ENCODE measurements at regions not wholly inside any gene's neighbourhood (a gene's known extent, or its start where the extent isn't known, plus 50 kb on each side); places are given as distances from the start of the nearest gene placed in this dataset.
A peak's percentile ranks its signal among the peaks of the same experiment; 100 is the strongest.
"Not testable (repeated sequence)": the region's sequence is repeated elsewhere in the genome, so short reads cannot be mapped to it uniquely, and the experiment has no call there.

DNA sequence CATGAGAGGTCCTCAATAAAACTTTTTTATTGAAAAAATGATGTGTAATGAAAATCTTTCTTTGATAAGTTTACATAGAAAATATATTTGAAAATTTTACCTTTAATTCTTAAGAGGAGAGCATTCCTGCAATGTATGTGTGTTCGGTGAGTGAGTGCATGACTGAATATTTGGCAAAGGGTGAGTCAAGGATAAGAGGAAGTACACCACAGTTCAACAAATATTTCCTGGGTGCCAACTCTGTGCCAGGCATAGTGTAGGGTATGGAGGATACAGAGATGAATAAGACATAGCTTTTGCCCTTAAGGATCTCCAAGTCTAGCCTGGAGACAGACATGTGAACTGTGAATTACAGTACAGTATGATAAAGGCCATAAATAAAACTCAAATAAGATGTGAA is 84.7 kb upstream of the GPR101 start:
- H3K27ac Mint-ChIP-seq (ENCODE audit: unreplicated experiment) = no peak overlapping the region
- H3K4me3 Mint-ChIP-seq (ENCODE audit: unreplicated experiment) = no peak overlapping the region
- Histone ChIP-seq H3K4me2 (ENCODE audit: low read length) (no peak overlapping the region), H3K4me3 (ENCODE audit: insufficient read depth, low read depth, low read length) (no peak overlapping the region), H3K9me3 (ENCODE audit: insufficient read depth, low read depth, low read length) (no peaks in the 10 kb centered on the region), H3K27ac (ENCODE audit: low read depth, low read length) (no peak overlapping the region), H3K36me3 (ENCODE audit: insufficient read depth, low read length) (no peaks in the 10 kb centered on the region), H3K9ac (ENCODE audit: low read length) (no peak overlapping the region), H4K20me1 (ENCODE audit: insufficient read depth, low read length) (no peaks in the 10 kb centered on the region), H3K27me3 (ENCODE audit: insufficient read depth, low read length) (no peaks in the 10 kb centered on the region), H3K79me2 (ENCODE audit: insufficient read depth, low read length) (no peaks in the 10 kb centered on the region), H2AFZ (ENCODE audit: low read depth, low read length) (no peak overlapping the region), H3K4me1 (ENCODE audit: insufficient read depth, low read length) (no peaks in the 10 kb centered on the region)
- FAIRE-seq (no peak), DNase-seq (ENCODE audit: low read depth) (no peak)
- no peaks in the 10 kb centered on the region for H3K27me3 Mint-ChIP-seq (ENCODE audit: low read depth, unreplicated experiment)
- no peaks in the 10 kb centered on the region for H3K9me3 Mint-ChIP-seq (ENCODE audit: unreplicated experiment)
- no peaks in the 10 kb centered on the region for H3K4me1 Mint-ChIP-seq (ENCODE audit: low read depth, unreplicated experiment)
- TF ChIP-seq, protein P1, sequence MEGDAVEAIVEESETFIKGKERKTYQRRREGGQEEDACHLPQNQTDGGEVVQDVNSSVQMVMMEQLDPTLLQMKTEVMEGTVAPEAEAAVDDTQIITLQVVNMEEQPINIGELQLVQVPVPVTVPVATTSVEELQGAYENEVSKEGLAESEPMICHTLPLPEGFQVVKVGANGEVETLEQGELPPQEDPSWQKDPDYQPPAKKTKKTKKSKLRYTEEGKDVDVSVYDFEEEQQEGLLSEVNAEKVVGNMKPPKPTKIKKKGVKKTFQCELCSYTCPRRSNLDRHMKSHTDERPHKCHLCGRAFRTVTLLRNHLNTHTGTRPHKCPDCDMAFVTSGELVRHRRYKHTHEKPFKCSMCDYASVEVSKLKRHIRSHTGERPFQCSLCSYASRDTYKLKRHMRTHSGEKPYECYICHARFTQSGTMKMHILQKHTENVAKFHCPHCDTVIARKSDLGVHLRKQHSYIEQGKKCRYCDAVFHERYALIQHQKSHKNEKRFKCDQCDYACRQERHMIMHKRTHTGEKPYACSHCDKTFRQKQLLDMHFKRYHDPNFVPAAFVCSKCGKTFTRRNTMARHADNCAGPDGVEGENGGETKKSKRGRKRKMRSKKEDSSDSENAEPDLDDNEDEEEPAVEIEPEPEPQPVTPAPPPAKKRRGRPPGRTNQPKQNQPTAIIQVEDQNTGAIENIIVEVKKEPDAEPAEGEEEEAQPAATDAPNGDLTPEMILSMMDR (IDR thresholded peaks at IDR 0.05; ENCODE audit: insufficient read depth, low read depth, low read length) = no peak
- TF ChIP-seq EZH2 (IDR thresholded peaks at IDR 0.05; ENCODE audit: insufficient read depth, low read length) = no peak
- H3K36me3 Mint-ChIP-seq (ENCODE audit: low read depth, unreplicated experiment) = no peaks in the 10 kb centered on the region

DNA sequence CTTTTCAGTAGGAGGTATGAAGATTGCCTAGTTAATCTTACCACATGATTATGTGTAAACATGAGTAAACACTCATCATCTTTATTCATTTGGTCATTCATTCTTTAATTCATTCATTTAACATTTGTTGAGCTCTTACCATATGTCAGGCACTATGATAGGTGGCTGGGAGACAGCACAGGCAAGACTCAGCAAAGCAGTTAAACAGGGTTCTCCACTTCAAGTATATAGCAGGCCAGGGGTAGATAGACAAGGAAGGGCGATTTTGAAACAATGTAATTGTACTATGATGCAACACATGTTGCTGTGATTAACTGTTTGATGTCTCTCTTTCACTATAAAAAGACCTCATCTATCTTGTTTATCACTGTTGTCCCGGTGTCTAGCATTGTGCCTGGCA is 84.3 kb upstream of the GPR101 start:
- Histone ChIP-seq H4K20me1 (ENCODE audit: insufficient read depth, low read length) (no peaks in the 10 kb centered on the region), H3K36me3 (ENCODE audit: insufficient read depth, low read length) (no peaks in the 10 kb centered on the region), H3K4me2 (ENCODE audit: low read length) (no peak overlapping the region), H3K9ac (ENCODE audit: low read length) (no peak overlapping the region), H3K9me3 (ENCODE audit: insufficient read depth, low read depth, low read length) (no peaks in the 10 kb centered on the region), H2AFZ (ENCODE audit: low read depth, low read length) (no peak overlapping the region), H3K27me3 (ENCODE audit: insufficient read depth, low read length) (no peaks in the 10 kb centered on the region), H3K4me3 (ENCODE audit: insufficient read depth, low read depth, low read length) (no peak overlapping the region), H3K4me1 (ENCODE audit: insufficient read depth, low read length) (no peaks in the 10 kb centered on the region), H3K27ac (ENCODE audit: low read depth, low read length) (no peak overlapping the region), H3K79me2 (ENCODE audit: insufficient read depth, low read length) (no peaks in the 10 kb centered on the region)
- H3K4me1 Mint-ChIP-seq (ENCODE audit: low read depth, unreplicated experiment) = no peaks in the 10 kb centered on the region
- H3K9me3 Mint-ChIP-seq (ENCODE audit: unreplicated experiment) = no peaks in the 10 kb centered on the region
- no peak overlapping the region for H3K27ac Mint-ChIP-seq (ENCODE audit: unreplicated experiment)
- FAIRE-seq (peak; percentile 64), DNase-seq (ENCODE audit: low read depth) (no peak)
- H3K27me3 Mint-ChIP-seq (ENCODE audit: low read depth, unreplicated experiment) = no peaks in the 10 kb centered on the region
- no peak overlapping the region for H3K4me3 Mint-ChIP-seq (ENCODE audit: unreplicated experiment)
- TF ChIP-seq EZH2 (IDR thresholded peaks at IDR 0.05; ENCODE audit: insufficient read depth, low read length) = no peak
- TF ChIP-seq, protein P1 (IDR thresholded peaks at IDR 0.05; ENCODE audit: insufficient read depth, low read depth, low read length) = no peak
- H3K36me3 Mint-ChIP-seq (ENCODE audit: low read depth, unreplicated experiment) = no peaks in the 10 kb centered on the region

DNA sequence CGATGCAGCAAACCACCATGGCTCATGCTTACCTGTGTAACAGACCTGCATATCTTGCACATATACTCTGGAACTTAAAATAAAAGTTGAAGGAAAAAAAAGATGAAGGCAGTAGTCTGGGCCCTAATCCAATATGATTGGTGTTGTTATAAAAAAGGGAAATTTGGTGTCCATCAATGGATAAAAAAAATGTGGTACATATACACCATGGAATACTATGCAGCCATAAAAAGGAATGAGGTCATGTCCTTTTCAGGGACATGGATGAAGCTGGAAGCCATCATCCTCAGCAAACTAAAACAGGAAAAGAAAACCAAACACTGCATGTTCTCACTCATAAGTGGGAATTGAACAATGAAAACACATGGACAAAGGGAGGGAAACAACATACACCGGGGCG is 74.1 kb upstream of the GPR101 start:
- not testable (repeated sequence) for H3K79me2 ChIP-seq (ENCODE audit: insufficient read depth, low read length); FAIRE-seq; H3K27me3 Mint-ChIP-seq (ENCODE audit: low read depth, unreplicated experiment); H3K9me3 ChIP-seq (ENCODE audit: insufficient read depth, low read depth, low read length); H4K20me1 ChIP-seq (ENCODE audit: insufficient read depth, low read length); H3K27ac Mint-ChIP-seq (ENCODE audit: unreplicated experiment); H3K4me3 ChIP-seq (ENCODE audit: insufficient read depth, low read depth, low read length); H3K9ac ChIP-seq (ENCODE audit: low read length); H3K36me3 ChIP-seq (ENCODE audit: insufficient read depth, low read length); H2AFZ ChIP-seq (ENCODE audit: low read depth, low read length); H3K27ac ChIP-seq (ENCODE audit: low read depth, low read length); DNase-seq (ENCODE audit: low read depth); H3K36me3 Mint-ChIP-seq (ENCODE audit: low read depth, unreplicated experiment); H3K4me3 Mint-ChIP-seq (ENCODE audit: unreplicated experiment); H3K4me1 Mint-ChIP-seq (ENCODE audit: low read depth, unreplicated experiment); H3K9me3 Mint-ChIP-seq (ENCODE audit: unreplicated experiment); H3K27me3 ChIP-seq (ENCODE audit: insufficient read depth, low read length); H3K4me1 ChIP-seq (ENCODE audit: insufficient read depth, low read length); H3K4me2 ChIP-seq (ENCODE audit: low read length)
